ENCODE measurements at regions not wholly inside any gene's neighbourhood (a gene's known extent, or its start where the extent isn't known, plus 50 kb on each side); places are given as distances from the start of the nearest gene placed in this dataset.

GRCh38 chr11:122241566-122241965 lies 125.6 kb upstream of the BLID start:
- TF ChIP-seq POLR2A (IDR thresholded peaks at IDR 0.05) (no peak), POLR2AphosphoS5 (IDR thresholded peaks at IDR 0.05) (no peak)
